22Rv1 (cell line): ENCODE measurements at regions not wholly inside any gene's neighbourhood (a gene's known extent, or its start where the extent isn't known, plus 50 kb on each side); places are given as distances from the start of the nearest gene placed in this dataset.

Experiments used
- ZFX ChIP-seq: fragments of 450-650 bp; IDR thresholded peaks from 2 replicates; pipeline ENCODE4 v1.6.1; 2017; ENCODE audit warnings: antibody characterized with exemption, borderline replicate concordance
- TF ChIP-seq, protein P1 (sequence below): fragments of 450-650 bp; IDR thresholded peaks from 2 replicates; pipeline ENCODE4 v1.5.1; 2017; ENCODE audit warnings: mild to moderate bottlenecking

DNA sequence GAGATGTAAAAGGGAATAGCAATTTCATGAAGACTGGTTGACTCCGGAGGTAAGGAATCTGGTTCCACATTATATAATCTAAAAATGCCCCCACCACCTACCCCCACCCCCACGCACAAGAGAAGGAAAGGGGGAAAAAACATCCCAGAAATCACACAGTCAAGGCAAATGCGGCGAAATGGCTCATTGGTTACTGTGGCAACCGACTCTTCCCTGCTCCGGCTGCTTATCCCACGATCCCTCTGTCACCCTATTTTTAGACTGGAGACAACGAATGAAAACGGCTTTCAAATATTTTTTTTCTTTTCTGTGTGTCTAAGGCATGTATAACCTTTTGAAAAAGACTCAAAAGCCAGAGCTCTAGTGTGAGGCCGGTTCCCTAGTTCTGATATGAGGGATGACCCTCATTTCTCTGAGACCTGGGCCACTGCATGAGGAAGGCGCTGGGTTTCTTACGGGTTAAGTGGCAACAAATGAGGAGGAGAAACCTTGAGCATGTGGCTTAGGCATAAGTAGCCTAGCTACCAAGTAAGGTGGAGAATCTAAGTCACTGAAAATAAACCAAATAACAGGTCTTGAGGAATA is 148.3 kb upstream of the GRIN2B start:
- TF ChIP-seq, protein P1, sequence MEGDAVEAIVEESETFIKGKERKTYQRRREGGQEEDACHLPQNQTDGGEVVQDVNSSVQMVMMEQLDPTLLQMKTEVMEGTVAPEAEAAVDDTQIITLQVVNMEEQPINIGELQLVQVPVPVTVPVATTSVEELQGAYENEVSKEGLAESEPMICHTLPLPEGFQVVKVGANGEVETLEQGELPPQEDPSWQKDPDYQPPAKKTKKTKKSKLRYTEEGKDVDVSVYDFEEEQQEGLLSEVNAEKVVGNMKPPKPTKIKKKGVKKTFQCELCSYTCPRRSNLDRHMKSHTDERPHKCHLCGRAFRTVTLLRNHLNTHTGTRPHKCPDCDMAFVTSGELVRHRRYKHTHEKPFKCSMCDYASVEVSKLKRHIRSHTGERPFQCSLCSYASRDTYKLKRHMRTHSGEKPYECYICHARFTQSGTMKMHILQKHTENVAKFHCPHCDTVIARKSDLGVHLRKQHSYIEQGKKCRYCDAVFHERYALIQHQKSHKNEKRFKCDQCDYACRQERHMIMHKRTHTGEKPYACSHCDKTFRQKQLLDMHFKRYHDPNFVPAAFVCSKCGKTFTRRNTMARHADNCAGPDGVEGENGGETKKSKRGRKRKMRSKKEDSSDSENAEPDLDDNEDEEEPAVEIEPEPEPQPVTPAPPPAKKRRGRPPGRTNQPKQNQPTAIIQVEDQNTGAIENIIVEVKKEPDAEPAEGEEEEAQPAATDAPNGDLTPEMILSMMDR, result no peak
- TF ChIP-seq ZFX, result no peak
